COLO829 (cell line): ENCODE measurements at regions not wholly inside any gene's neighbourhood (a gene's known extent, or its start where the extent isn't known, plus 50 kb on each side); places are given as distances from the start of the nearest gene placed in this dataset.
"Not testable (repeated sequence)": the region's sequence is repeated elsewhere in the genome, so short reads cannot be mapped to it uniquely, and the experiment has no call there.

Source experiments
- DNase-seq: peaks from one replicate; pipeline ENCODE4 v3.0.0; 2012; ENCODE audit warnings: low spot score

GRCh38 chr4:79175716-79176115 is 150.1 kb downstream of the NAA11 start:
- DNase-seq = no peak

DNA sequence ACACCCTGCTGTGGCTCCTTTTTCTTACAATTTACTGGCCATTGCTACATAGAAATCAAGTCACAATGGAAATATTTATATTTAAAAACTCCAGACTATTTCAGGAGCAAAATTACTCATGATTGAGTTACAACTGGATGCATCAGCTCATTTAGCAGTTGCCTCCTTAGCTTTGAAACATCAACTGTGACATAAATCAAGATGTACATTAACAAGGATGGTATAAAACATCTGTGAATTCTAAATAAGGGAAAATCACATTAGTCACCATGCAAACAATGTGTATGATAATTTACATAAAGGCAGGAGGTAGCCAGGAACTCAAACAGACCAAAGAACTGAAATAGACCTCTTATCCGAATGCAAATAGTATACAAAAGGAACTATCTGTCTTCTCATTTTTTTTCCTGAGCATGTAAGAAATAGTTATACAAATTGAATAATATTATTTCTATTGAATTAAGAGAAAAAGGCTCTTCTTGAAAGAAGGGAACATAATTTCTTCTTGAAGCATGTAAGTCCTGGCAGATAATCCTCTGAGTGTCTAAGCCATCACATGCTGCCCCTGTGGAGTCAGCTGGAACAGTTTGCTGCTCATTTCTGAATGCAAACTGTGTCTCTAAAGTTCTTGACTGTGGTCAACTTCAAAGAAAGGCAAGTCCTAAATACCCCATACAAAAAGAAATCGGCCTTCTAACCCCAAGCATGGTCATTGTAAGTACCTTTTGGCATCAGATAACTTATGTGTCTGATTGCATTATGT is 151.2 kb downstream of the NAA11 start:
- no peak for DNase-seq

GRCh38 chr4:79173186-79173585 is 152.7 kb downstream of the NAA11 start:
- DNase-seq = no peak

DNA sequence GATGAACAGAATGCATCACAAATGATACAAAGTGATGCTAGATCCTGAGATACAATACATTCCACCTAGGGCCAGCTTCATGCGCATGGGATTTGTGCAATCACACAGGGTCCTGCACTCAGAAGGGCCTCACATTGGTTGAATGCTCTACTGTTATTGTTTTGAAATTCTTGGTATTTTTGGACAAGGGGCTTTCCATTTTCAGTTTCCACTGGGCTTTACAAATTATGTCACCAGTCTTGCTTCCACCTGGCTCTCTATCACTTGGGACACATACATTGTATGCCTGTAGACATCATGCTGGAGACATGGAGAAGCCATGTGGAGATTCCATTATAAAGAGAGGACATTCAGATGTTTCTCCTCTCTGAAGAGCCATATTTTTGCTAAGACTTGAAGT is 155.8 kb downstream of the NAA11 start:
- DNase-seq = no peak

GRCh38 chr4:79164907-79165610 is 160.8 kb downstream of the NAA11 start:
- DNase-seq = no peak

GRCh38 chr4:79163981-79164490 is 161.8 kb downstream of the NAA11 start:
- no peak for DNase-seq

- DNase-seq = no peak
These were observed 164.9 kb downstream of the NAA11 start for GRCh38 chr4:79160962-79161361.

DNA sequence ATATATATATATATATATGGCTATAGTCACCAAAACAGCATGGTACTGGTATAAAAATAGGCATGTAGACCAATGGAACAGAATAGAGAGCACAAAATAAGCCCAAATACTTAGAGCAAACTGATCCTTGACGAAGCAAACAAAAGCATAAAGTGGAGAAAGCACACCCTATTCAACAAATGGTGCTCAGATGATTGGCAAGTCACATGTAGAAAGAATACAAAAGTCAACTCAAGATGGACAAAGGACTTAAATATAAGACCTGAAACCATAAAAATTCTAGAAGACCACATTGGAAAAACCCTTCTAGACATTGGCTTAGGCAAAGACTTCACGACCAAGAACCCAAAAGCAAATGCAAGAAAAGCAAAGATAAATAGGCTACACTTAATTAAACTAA is 167.2 kb downstream of the NAA11 start:
- DNase-seq = not testable (repeated sequence)

DNA sequence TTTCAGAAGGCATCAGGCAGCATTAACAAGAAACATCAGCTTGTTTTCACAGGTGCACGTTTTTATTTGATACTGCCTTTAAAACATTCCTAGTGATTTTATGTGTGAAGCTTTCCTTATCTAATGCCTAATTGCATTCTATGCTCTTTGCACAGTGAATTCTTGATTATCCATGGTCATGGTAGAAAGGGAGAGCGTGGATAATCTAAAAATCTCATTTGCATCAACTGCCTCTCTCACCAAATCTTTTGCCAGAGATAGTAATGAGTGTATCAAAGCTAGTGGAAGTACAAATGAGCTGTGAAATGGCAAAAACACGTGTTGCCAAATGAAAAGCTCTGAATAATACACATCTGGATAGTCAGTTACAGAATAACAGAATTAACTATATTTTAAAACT is 170.5 kb downstream of the NAA11 start:
- DNase-seq = no peak

DNA sequence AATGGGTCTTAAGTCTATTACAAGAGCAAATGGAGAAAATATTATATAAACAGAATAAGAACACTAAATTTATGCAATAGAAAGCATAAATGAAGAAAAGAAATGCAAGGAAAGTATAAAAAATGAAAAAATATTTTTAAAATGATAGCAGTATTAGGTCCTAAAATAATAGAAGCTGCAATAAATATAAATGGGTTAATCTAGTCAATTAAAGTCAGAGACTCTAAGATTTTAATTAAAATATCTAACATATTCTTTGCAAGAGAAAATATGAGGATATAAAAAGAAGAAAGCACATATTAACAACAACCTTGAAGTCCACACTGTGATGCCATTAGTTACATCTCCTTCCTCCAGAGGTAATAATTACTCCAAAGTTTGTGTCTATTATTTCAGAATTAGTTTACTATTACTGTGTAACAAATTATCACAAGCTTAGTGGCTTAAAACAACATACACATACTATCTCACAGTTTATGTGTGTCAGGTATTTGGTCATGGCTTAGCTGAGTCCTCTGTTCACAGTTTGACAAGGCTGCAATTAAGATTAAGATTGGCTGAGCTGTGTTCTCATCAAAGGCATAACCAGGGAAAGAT is 174.9 kb downstream of the NAA11 start:
- no peak for DNase-seq

GRCh38 chr4:79148369-79148768 is 177.5 kb downstream of the NAA11 start:
- DNase-seq = no peak

- no peak for DNase-seq
These were observed 178.6 kb downstream of the NAA11 start for GRCh38 chr4:79147251-79147650.

DNA sequence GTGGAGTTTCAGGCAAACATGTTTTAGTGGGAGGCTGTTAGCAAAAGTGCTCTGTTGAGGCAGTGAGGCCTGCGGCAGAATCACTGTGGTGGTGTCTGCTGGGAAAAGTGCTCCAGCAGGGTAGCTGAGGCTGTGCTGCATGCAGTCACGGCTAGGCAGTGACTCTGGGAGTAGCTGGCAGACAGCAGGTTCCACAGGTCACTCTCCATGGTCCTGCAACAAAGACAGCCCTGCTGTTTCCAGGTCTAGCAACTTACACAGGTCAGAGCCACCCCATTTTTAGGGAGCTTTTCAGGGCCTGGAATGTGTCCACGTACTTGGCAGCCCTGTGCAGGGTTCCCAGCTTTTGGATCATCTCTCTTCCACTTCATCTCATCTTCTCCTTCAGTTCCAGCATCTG is 184.3 kb downstream of the NAA11 start:
- DNase-seq = no peak

GRCh38 chr4:79134767-79135166 is 191.1 kb downstream of the NAA11 start:
- DNase-seq = no peak

DNA sequence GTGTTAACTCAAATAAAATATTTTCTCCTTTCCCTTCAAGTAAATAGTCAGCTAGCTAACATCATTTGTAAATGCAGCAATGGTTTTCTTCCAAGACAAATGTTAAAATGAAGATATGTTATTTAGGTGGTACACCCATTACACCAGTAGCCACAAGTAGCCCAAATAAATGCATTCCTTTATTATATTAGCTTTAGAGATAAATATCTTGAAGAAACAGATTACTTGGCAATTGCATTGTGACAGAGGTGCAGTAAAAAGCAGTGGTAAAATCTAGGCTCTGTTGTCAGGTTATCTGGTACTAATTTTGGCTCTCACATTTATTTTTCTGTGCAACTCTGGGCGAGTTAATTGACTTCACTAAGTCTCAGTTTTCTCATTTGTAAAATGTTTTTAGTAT is 193.0 kb downstream of the NAA11 start:
- no peak for DNase-seq

DNA sequence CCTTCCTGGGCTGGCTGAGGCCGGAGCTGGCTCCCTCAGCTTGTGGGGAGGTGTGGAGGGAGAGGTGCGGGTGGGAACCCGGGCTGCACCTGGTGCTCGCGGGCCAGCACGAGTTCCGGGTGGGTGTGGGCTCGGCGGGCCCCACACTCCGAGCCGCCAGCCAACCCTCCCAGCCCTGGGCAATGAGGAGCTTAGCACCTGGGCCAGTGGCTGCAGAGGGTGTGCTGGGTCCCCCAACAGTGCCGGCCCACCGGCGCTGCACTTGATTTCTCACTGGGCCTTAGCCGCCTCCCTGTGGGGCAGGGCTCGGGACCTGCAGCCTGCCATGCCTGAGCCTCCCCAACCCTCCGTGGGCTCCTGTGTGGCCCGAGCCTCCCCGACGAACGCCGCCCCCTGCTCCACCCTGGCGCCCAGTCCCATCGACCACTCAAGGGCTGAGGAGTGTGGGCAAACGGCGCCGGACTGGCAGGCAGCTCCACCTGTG is 182.7 kb upstream of the PAQR3 start:
- no peak for DNase-seq

- DNase-seq = no peak
These were observed 182.0 kb upstream of the PAQR3 start for GRCh38 chr4:79121223-79121622.

DNA sequence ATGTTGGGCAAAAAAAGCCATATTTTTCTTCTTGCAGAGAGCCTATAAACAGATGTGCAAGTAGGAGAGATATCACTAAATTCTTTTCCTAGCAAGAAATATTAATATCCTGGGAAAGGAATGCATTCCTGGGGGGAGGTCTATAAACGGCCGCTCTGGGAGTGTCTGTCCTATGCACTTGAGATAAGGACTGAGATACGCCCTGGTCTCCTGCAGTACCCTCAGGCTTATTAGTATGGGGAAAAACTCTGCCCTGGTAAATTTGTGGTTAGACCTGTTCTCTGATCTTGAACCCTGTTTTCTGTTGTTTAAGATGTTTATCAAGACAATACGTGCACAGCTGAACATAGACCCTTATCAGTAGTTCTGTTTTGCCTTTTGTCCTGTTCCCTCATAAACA is 177.8 kb upstream of the PAQR3 start:
- DNase-seq = not testable (repeated sequence)

DNA sequence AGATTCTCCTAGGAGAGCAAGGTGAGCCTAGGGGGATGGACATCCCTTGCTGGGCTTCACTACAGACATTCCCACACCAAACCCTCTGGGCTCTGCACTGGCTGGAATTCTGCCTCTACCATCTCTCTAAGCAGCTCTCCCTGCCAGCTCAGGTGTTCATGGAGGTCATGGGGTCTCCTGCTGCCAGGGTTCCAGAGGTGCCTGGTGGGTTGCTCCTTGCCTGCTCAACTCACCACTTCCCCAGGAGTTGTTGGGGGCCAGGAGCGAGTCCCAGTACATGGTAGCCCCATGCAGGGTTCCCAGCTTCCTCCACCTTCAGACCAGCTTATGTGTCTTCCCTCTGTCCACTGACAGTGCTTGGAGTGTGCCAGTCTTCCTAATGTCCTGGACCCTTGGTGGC is 167.8 kb upstream of the PAQR3 start:
- no peak for DNase-seq

DNA sequence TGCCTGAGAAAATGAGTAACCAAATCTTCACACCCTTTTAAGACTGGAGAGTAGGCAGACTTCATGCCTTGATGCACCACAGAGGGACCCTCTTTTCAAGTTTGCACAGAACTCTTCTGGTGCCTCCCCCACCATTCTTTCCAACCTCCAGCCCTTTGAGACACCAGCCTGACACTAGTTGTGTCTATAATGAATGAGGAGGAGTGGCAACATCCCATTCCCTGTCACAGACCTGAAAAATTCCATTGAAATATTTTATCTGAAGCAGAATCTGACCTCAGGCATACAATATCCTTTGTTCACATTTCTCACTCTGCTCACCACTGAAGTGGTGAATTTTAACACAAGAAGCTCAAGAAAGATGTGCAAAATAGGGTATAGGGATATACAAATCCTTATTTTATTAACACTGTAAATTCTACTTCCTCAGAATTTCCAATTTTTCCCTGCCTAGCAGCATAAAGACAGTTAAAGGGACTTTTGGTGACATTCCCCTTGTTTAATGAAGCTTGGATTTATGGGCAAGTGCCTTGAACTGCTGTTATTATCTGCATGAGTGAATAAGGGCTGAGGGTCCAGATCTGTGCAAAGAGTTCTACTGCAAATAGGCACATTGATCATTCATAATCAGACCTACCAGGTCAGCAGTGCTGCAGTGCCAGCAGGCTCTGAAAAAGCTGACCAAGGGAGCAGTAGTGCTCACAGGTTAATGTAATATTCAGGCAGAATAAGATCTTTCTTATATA is 149.9 kb upstream of the PAQR3 start:
- DNase-seq = no peak

DNA sequence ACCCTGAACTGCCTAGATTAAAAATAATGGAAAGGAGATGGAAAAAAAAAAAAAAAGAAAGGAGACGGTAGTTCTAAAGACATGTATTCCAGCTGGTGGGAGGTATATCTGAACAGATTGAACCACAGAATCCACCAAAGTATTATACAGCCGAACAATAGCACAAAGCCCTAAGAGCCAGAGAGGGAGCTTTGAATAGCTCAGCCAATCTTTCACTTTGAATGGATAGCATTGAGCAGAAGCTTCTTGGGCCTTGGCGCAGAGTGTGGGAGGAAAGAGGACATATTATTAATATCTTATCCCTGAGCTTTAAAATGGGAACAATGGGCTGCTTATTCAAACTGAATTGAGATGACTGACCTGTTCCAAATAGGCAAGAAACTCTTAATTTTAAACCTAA is 147.8 kb upstream of the PAQR3 start:
- peak; percentile 39 for DNase-seq

GRCh38 chr4:79083406-79084010 is 144.3 kb upstream of the PAQR3 start:
- DNase-seq = no peak
